AG04450 (cell line): ENCODE measurements at regions not wholly inside any gene's neighbourhood (a gene's known extent, or its start where the extent isn't known, plus 50 kb on each side); places are given as distances from the start of the nearest gene placed in this dataset.

Source experiments
- CTCF ChIA-PET: fragments of 300-600, 350-600 bp; formaldehyde crosslinking; extraction: SDS; loops from one replicate; lab custom pipeline; 2022; ENCODE audit warnings: antibody characterized with exemption, inconsistent platforms; lab: Charles Lee
- POLR2A ChIA-PET: fragments of 350-600 bp; formaldehyde crosslinking; extraction: SDS; loops from one replicate; lab custom pipeline; 2021; ENCODE audit warnings: antibody characterized with exemption, inconsistent platforms; lab: Yijun Ruan, JAX
- DNase-seq: peaks from one replicate; pipeline ENCODE4 v3.0.0-alpha.2; 2011; ENCODE audit warnings: low read depth, low spot score
- H3K27ac ChIP-seq: one replicate; pipeline ENCODE4 v1.5.1; 2012; ENCODE audit warnings: low read depth, low read length, control low read depth
- H3K27me3 ChIP-seq: one replicate; pipeline ENCODE4 v1.6.0; 2012; ENCODE audit warnings: low read length; ENCODE audit not compliant: control insufficient read depth, insufficient read depth
- H3K4me3 ChIP-seq: 2 replicates; pipeline ENCODE4 v1.5.1; 2011; ENCODE audit warnings: mild to moderate bottlenecking, low read depth, low read length, control low read depth
- H3K9me3 ChIP-seq: 2 replicates; pipeline ENCODE4 v1.5.1; 2012; ENCODE audit warnings: low read length; ENCODE audit not compliant: control insufficient read depth, insufficient read depth
- CTCF ChIP-seq: IDR thresholded peaks from 2 replicates; pipeline ENCODE4 v1.5.1; 2011; ENCODE audit warnings: low read depth, low read length, control low read depth, inconsistent platforms

- H3K9me3 ChIP-seq: no peaks in the 10 kb centered on the region
- POLR2A ChIA-PET: no interaction called here
- no peak overlapping the region for H3K4me3 ChIP-seq
- H3K27ac ChIP-seq: no peak overlapping the region
- DNase-seq: no peak
- H3K27me3 ChIP-seq: no peaks in the 10 kb centered on the region
- peak; percentile 36; the same call in 1 of the 2 replicates for TF ChIP-seq CTCF
- CTCF ChIA-PET: interaction anchor here (0.6 to 1.1 kb wide), 3 partner anchors 17 to 192 kb away, joined by 3 to 10 read pairs (median 5); no protein-coding TSS in a partner anchor
Measured at GRCh38 chr2:18404708-18405107, 155.7 kb downstream of the RDH14 start.

GRCh38 chr2:18403921-18404522 is 156.4 kb downstream of the RDH14 start:
- H3K4me3 ChIP-seq: no peak overlapping the region
- no peaks in the 10 kb centered on the region for H3K27me3 ChIP-seq
- ChIA-PET POLR2A (no interaction called here), CTCF (interaction anchor here (0.7 to 1.1 kb wide), 2 partner anchors 17 to 20 kb away, joined by 4 to 5 read pairs; no protein-coding TSS in a partner anchor)
- DNase-seq: no peak
- no peak for TF ChIP-seq CTCF
- no peaks in the 10 kb centered on the region for H3K9me3 ChIP-seq
- H3K27ac ChIP-seq: no peak overlapping the region

DNA sequence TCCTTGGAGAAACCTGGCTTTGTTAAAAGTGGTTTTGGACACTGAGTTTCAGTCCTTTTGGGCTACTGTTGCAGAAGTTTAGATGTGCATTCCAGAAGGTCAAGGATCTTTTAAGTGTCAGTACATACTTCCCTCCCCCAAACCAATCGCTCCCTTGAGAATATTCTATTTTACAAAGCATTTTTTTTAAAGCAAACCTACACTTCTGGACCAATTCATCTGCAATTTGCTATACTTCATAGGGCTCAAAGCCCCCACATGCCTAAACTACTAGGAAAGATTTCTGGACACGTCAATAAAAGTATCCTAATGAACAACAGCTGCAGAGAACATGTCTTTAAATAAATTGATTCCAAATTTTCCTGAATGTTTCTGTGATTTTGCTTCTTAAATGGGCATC is 157.6 kb downstream of the RDH14 start:
- H3K27me3 ChIP-seq: no peaks in the 10 kb centered on the region
- H3K4me3 ChIP-seq: no peak overlapping the region
- CTCF ChIA-PET: no interaction called here
- POLR2A ChIA-PET: no interaction called here
- no peak for TF ChIP-seq CTCF
- H3K9me3 ChIP-seq: no peaks in the 10 kb centered on the region
- no peak for DNase-seq
- H3K27ac ChIP-seq: no peak overlapping the region

- CTCF ChIA-PET: no interaction called here
- Histone ChIP-seq H3K9me3 (no peaks in the 10 kb centered on the region), H3K27me3 (no peaks in the 10 kb centered on the region), H3K27ac (no peak overlapping the region), H3K4me3 (no peak overlapping the region)
- no peak for DNase-seq
- no peak for TF ChIP-seq CTCF
- POLR2A ChIA-PET: no interaction called here
Measured at GRCh38 chr2:18401471-18401870, 159.0 kb downstream of the RDH14 start.

GRCh38 chr2:18399601-18400000 is 160.9 kb downstream of the RDH14 start:
- H3K4me3 ChIP-seq: no peak overlapping the region
- CTCF ChIA-PET: no interaction called here
- H3K27me3 ChIP-seq: no peaks in the 10 kb centered on the region
- TF ChIP-seq CTCF: no peak
- POLR2A ChIA-PET: no interaction called here
- DNase-seq: no peak
- no peaks in the 10 kb centered on the region for H3K9me3 ChIP-seq
- H3K27ac ChIP-seq: no peak overlapping the region
